ENCODE measurements at regions not wholly inside any gene's neighbourhood (a gene's known extent, or its start where the extent isn't known, plus 50 kb on each side); places are given as distances from the start of the nearest gene placed in this dataset.

GRCh38 chr10:78269060-78269459 is 235.4 kb downstream of the RPS24 start:
- no peak for DNase-seq (ENCODE audit: low read depth in 2 of 2)

GRCh38 chr10:78272329-78272728 is 238.7 kb downstream of the RPS24 start:
- no peak for DNase-seq (ENCODE audit: low read depth in 2 of 2)

GRCh38 chr10:78274491-78274890 is 240.8 kb downstream of the RPS24 start:
- no peak for DNase-seq (ENCODE audit: low read depth in 2 of 2)

GRCh38 chr10:78276139-78276538 is 242.5 kb downstream of the RPS24 start:
- DNase-seq (ENCODE audit: low read depth in 2 of 2): no peak

GRCh38 chr10:78277314-78278057 is 243.8 kb downstream of the RPS24 start:
- DNase-seq (ENCODE audit: low read depth in 2 of 2): no peak

- no peak for DNase-seq (ENCODE audit: low read depth in 2 of 2)
These were observed 244.4 kb downstream of the RPS24 start for GRCh38 chr10:78278058-78278404.

- no peak for DNase-seq (ENCODE audit: low read depth in 2 of 2)
These were observed 246.1 kb downstream of the RPS24 start for GRCh38 chr10:78279756-78280155.

GRCh38 chr10:78280604-78281003 is 246.9 kb downstream of the RPS24 start:
- no peak for DNase-seq (ENCODE audit: low read depth in 2 of 2)

GRCh38 chr10:78281627-78282026 is 248.0 kb downstream of the RPS24 start:
- DNase-seq (ENCODE audit: low read depth in 2 of 2): no peak

- DNase-seq (ENCODE audit: low read depth in 2 of 2): no peak
These were observed 249.5 kb downstream of the RPS24 start for GRCh38 chr10:78283069-78283682.

GRCh38 chr10:78284381-78284780 is 250.7 kb downstream of the RPS24 start:
- DNase-seq (ENCODE audit: low read depth in 2 of 2): no peak

- DNase-seq (ENCODE audit: low read depth in 2 of 2): no peak
These were observed 251.6 kb downstream of the RPS24 start for GRCh38 chr10:78285226-78285625.

- no peak for DNase-seq (ENCODE audit: low read depth in 2 of 2)
These were observed 252.5 kb downstream of the RPS24 start for GRCh38 chr10:78286186-78286585.

GRCh38 chr10:78286668-78287067 is 253.0 kb downstream of the RPS24 start:
- DNase-seq (ENCODE audit: low read depth in 2 of 2): no peak

GRCh38 chr10:78287618-78288017 is 254.0 kb downstream of the RPS24 start:
- no peak for DNase-seq (ENCODE audit: low read depth in 2 of 2)

GRCh38 chr10:78288663-78289062 is 255.0 kb downstream of the RPS24 start:
- DNase-seq (ENCODE audit: low read depth in 2 of 2): no peak

GRCh38 chr10:78290131-78290750 is 256.6 kb downstream of the RPS24 start:
- no peak for DNase-seq (ENCODE audit: low read depth in 2 of 2)

- no peak for DNase-seq (ENCODE audit: low read depth in 2 of 2)
These were observed 258.1 kb downstream of the RPS24 start for GRCh38 chr10:78291722-78292121.

GRCh38 chr10:78292250-78292981 is 258.8 kb downstream of the RPS24 start:
- no peak for DNase-seq (ENCODE audit: low read depth in 2 of 2)

GRCh38 chr10:78292982-78293865 is 259.6 kb downstream of the RPS24 start:
- no peak for DNase-seq (ENCODE audit: low read depth in 2 of 2)

GRCh38 chr10:78295242-78295641 is 261.6 kb downstream of the RPS24 start:
- DNase-seq (ENCODE audit: low read depth in 2 of 2): no peak

- no peak for DNase-seq (ENCODE audit: low read depth in 2 of 2)
These were observed 263.1 kb downstream of the RPS24 start for GRCh38 chr10:78296785-78297184.

Data from fibroblast of skin of left quadriceps (primary cell).